H1 (cell line): ENCODE measurements at regions not wholly inside any gene's neighbourhood (a gene's known extent, or its start where the extent isn't known, plus 50 kb on each side); places are given as distances from the start of the nearest gene placed in this dataset.

Experiments used
- CTCF ChIA-PET: fragments of 300-600 bp; sonication (Branson Sonifier 250); formaldehyde crosslinking; loops from one replicate; lab custom pipeline; 2021; ENCODE audit not compliant: partially characterized antibody; lab: Charles Lee
- POLR2A ChIA-PET: fragments of 300-600 bp; sonication (Branson Sonifier 250); formaldehyde crosslinking; loops from one replicate; lab custom pipeline; 2021; ENCODE audit warnings: inconsistent platforms; ENCODE audit not compliant: partially characterized antibody; lab: Charles Lee
- DNase-seq, 2 experiments: peaks; one replicate each; pipeline versions ENCODE4 v3.0.0 to v3.0.0-alpha.2; 2010 to 2022; ENCODE audit warnings: low spot score in 2 of 2, low read depth in 1 of 2, mixed read lengths in 1 of 2
- FAIRE-seq: peaks from 2 replicates; lab custom pipeline; 2011; peaks lifted over from hg19 to GRCh38; lab: Jason Lieb, UNC
- H2AFZ ChIP-seq: 2 replicates; pipeline ENCODE4 v1.8.1; 2012; ENCODE audit warnings: low read length, inconsistent platforms
- H2AK5ac ChIP-seq: 2 replicates; pipeline ENCODE4 v1.6.1; 2013; ENCODE audit warnings: low read depth, low read length
- H2BK120ac ChIP-seq: replicated peaks from 2 replicates; pipeline ENCODE3; 2013; ENCODE audit warnings: low read depth, low read length, inconsistent platforms
- H2BK12ac ChIP-seq: 2 replicates; pipeline ENCODE4 v1.6.1; 2013; ENCODE audit warnings: low read depth, low read length
- H2BK15ac ChIP-seq: 2 replicates; pipeline ENCODE4 v1.6.1; 2013; ENCODE audit warnings: low read length
- H2BK20ac ChIP-seq: 2 replicates; pipeline ENCODE4 v1.6.1; 2013; ENCODE audit warnings: low read length
- H2BK5ac ChIP-seq: 2 replicates; pipeline ENCODE4 v1.6.1; 2013; ENCODE audit warnings: low read depth, low read length
- H3K14ac ChIP-seq: 2 replicates; pipeline ENCODE4 v1.6.1; 2013; ENCODE audit warnings: inconsistent platforms; ENCODE audit not compliant: insufficient read length
- H3K18ac ChIP-seq: 2 replicates; pipeline ENCODE4 v1.6.1; 2013; ENCODE audit warnings: low read length; ENCODE audit errors: extremely low read depth
- H3K23ac ChIP-seq: 2 replicates; pipeline ENCODE4 v1.6.1; 2013; ENCODE audit warnings: inconsistent platforms; ENCODE audit not compliant: insufficient read length
- H3K23me2 ChIP-seq: 2 replicates; pipeline ENCODE4 v1.6.1; 2013; ENCODE audit warnings: low read depth, low read length
- H3K27ac ChIP-seq: 2 replicates; pipeline ENCODE4 v1.6.1; 2011; ENCODE audit warnings: low read depth, low read length, inconsistent platforms
- H3K27me3 ChIP-seq, 4 experiments: replicated peaks in 1 of 4; 1 replicate in 1 of 4; 2 replicates in 3 of 4; pipeline versions ENCODE4 v1.6.1 to v1.8.1; 2011 to 2013; ENCODE audit warnings: low read length in 3 of 4, mild to moderate bottlenecking in 3 of 4, inconsistent platforms in 2 of 4, mixed read lengths in 2 of 4, moderate library complexity in 1 of 4; ENCODE audit not compliant: control insufficient read depth in 3 of 4, insufficient read depth in 3 of 4; ENCODE audit errors: extremely low read depth in 1 of 4
- H3K36me3 ChIP-seq, 4 experiments: 2 replicates each; pipeline versions ENCODE4 v1.6.1 to v1.8.1; 2011 to 2013; ENCODE audit warnings: mild to moderate bottlenecking in 4 of 4, low read length in 3 of 4, moderate library complexity in 2 of 4, control low read depth in 1 of 4, inconsistent platforms in 1 of 4; ENCODE audit not compliant: insufficient read depth in 4 of 4, control insufficient read depth in 2 of 4
- H3K4ac ChIP-seq: replicated peaks from 2 replicates; pipeline ENCODE3; 2013; ENCODE audit warnings: low read length, low read depth, mixed read lengths, inconsistent platforms; ENCODE audit not compliant: insufficient read length
- H3K4me1 ChIP-seq, 4 experiments: replicated peaks in 1 of 4; 1 replicate in 1 of 4; 2 replicates in 3 of 4; pipeline versions ENCODE4 v1.6.1 to v1.8.1; 2011 to 2013; ENCODE audit warnings: low read length in 3 of 4, inconsistent platforms in 2 of 4, mixed read lengths in 1 of 4; ENCODE audit not compliant: insufficient read depth in 4 of 4, control insufficient read depth in 3 of 4
- H3K4me2 ChIP-seq, 2 experiments: 2 replicates each; pipeline versions ENCODE4 v1.6.1 to v1.8.1; 2011 to 2013; ENCODE audit warnings: low read depth in 2 of 2, low read length in 2 of 2, control low read depth in 1 of 2, inconsistent platforms in 1 of 2, mild to moderate bottlenecking in 1 of 2; ENCODE audit not compliant: insufficient read depth in 1 of 2
- H3K4me3 ChIP-seq, 4 experiments: fragments of 200-600, 300-600 bp in 1 of 4; sonication (generic), shearing (Covaris generic), sonication (Bioruptor Twin) in 1 of 4; 2 replicates each; pipeline versions ENCODE4 v1.5.1 to v1.8.1; 2011 to 2016; ENCODE audit warnings: low read length in 4 of 4, low read depth in 3 of 4, control low read depth in 2 of 4, inconsistent platforms in 2 of 4, mild to moderate bottlenecking in 2 of 4, mixed read lengths in 1 of 4, moderate library complexity in 1 of 4; ENCODE audit not compliant: insufficient read depth in 2 of 4; ENCODE audit errors: extremely low read depth in 1 of 4
- H3K56ac ChIP-seq: replicated peaks from 2 replicates; pipeline ENCODE3; 2013; ENCODE audit warnings: low read depth, mild to moderate bottlenecking, mixed read lengths, low read length, inconsistent platforms; ENCODE audit not compliant: insufficient read length
- H3K79me1 ChIP-seq: 2 replicates; pipeline ENCODE4 v1.6.1; 2013; ENCODE audit warnings: low read depth, low read length, control low read depth
- H3K79me2 ChIP-seq, 2 experiments: 2 replicates each; pipeline versions ENCODE4 v1.6.1 to v1.8.1; 2012 to 2013; ENCODE audit warnings: low read length in 2 of 2, mild to moderate bottlenecking in 2 of 2, inconsistent platforms in 1 of 2; ENCODE audit not compliant: insufficient read depth in 2 of 2, control insufficient read depth in 1 of 2
- H3K9ac ChIP-seq, 4 experiments: replicated peaks in 1 of 4; 1 replicate in 1 of 4; 2 replicates in 3 of 4; pipeline versions ENCODE4 v1.6.1 to v1.8.1; 2011 to 2013; ENCODE audit warnings: low read depth in 3 of 4, low read length in 3 of 4, control low read depth in 2 of 4, mild to moderate bottlenecking in 2 of 4, moderate library complexity in 2 of 4, inconsistent platforms in 1 of 4; ENCODE audit errors: extremely low read depth in 1 of 4
- H3K9me3 ChIP-seq, 2 experiments: 2 replicates each; pipeline versions ENCODE4 v1.6.1 to v1.8.1; 2012 to 2013; ENCODE audit warnings: mild to moderate bottlenecking in 2 of 2, moderate library complexity in 2 of 2, control low read depth in 1 of 2, inconsistent platforms in 1 of 2, low read depth in 1 of 2, low read length in 1 of 2, mixed read lengths in 1 of 2; ENCODE audit not compliant: insufficient read depth in 2 of 2
- H4K20me1 ChIP-seq, 2 experiments: replicated peaks in 1 of 2; 2 replicates each; pipeline versions ENCODE3 to v1.8.1; 2011 to 2013; ENCODE audit warnings: inconsistent platforms in 2 of 2, low read length in 2 of 2, mild to moderate bottlenecking in 1 of 2; ENCODE audit not compliant: insufficient read depth in 2 of 2, control insufficient read depth in 1 of 2
- H4K5ac ChIP-seq: 2 replicates; pipeline ENCODE4 v1.6.1; 2013; ENCODE audit warnings: low read length, low read depth, mixed read lengths, inconsistent platforms; ENCODE audit not compliant: insufficient read length
- H4K8ac ChIP-seq: 2 replicates; pipeline ENCODE4 v1.8.0; 2013; ENCODE audit warnings: mild to moderate bottlenecking, moderate library complexity, low read length, inconsistent platforms; ENCODE audit not compliant: insufficient read depth; ENCODE audit errors: extremely low read depth
- H4K91ac ChIP-seq: replicated peaks from 2 replicates; pipeline ENCODE3; 2013; ENCODE audit warnings: low read length, mixed read lengths, inconsistent platforms; ENCODE audit not compliant: insufficient read length
- ASH2L ChIP-seq: fragments of 200-600, 300-600 bp; sonication (generic); IDR thresholded peaks from one replicate; pipeline ENCODE4 v1.7.1; 2017; ENCODE audit warnings: low read length
- PHF8 ChIP-seq: fragments of 200-600 bp; sonication (generic); conservative IDR thresholded peaks from 2 replicates; pipeline ENCODE4 v1.7.1; 2012; ENCODE audit warnings: low read depth, mild to moderate bottlenecking, inconsistent platforms, low read length, moderate library complexity
- RAD21 ChIP-seq, 2 experiments: IDR thresholded peaks in 1 of 2; conservative IDR thresholded peaks in 1 of 2; 2 replicates each; pipeline ENCODE4 v1.6.1; 2011; ENCODE audit warnings: low read depth in 2 of 2, low read length in 2 of 2, improper control_type of control experiment in 1 of 2, inconsistent platforms in 1 of 2, mild to moderate bottlenecking in 1 of 2, moderate library complexity in 1 of 2
- SIX5 ChIP-seq: IDR thresholded peaks from 2 replicates; pipeline ENCODE4 v1.6.1; 2011; ENCODE audit warnings: mild to moderate bottlenecking, low read depth, low read length
- WGBS, 2 experiments: shearing (Covaris generic) in 1 of 2; methylation state at CpG; one replicate each; pipeline versions ENCODE4 v1.1.6 to v1.1.7; 2013 to 2015; ENCODE audit warnings: low lambda C conversion rate in 2 of 2, mixed read lengths in 2 of 2, inconsistent platforms in 1 of 2, low coverage in 1 of 2, missing lambda C conversion rate in 1 of 2; ENCODE audit not compliant: insufficient replicate concordance in 2 of 2, insufficient coverage in 1 of 2, insufficient read length in 1 of 2; ENCODE audit errors: extremely low coverage in 1 of 2, missing lambda C conversion rate in 1 of 2; 5-methylcytosine and 5-hydroxymethylcytosine counted together

DNA sequence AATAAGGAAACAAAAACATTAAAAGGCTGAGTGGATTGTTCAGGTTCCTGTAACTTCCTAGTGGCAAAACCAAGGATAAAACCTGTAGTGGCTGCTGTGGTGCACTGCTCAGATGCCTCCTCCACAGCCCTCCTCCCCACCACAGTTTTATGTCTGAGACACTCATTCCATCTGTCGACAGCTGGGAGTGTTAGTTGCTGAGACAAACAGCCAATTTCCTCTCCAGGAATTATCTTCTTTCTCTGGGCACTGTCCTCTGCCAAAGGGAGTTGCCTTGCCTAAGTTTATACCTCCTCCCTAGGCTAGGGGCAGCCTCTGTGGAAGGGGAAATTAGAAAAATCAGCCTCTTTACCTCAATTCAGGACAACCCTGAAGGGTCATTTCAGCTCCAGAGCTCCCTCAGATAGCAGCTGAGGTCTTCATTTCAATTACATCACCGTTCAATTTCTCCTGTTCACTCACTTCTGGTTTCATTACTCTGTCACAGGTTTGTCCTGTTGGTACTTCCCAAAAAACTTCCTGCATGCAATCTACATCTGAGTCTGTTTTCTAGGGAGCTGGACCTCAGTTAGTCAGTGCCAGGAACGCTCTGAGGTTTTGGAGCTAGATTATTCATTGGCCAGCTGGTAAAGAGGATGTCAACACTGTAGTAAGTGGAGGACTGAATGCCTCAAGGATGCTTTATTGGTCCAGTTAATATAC, 74.9 kb upstream of the ATP2B1 start:
- POLR2A ChIA-PET: no interaction called here
- DNase-seq: no peak
- Histone ChIP-seq H2BK12ac (no peak overlapping the region), H3K27ac (no peak overlapping the region), H3K9ac (no peak overlapping the region), H3K23ac (no peak overlapping the region), H2BK5ac (no peak overlapping the region), H4K91ac (no peak overlapping the region), H2BK15ac (no peak overlapping the region), H2BK120ac (no peak overlapping the region), H3K79me1 (no peaks in the 10 kb centered on the region), H3K4me2 (no peak overlapping the region), H3K14ac (no peak overlapping the region), H3K4ac (no peak overlapping the region), H3K4me1 (no peaks in the 10 kb centered on the region), H4K8ac (no peak overlapping the region), H3K27me3 (no peaks in the 10 kb centered on the region), H3K18ac (no peak overlapping the region), H3K9me3 (peaks cover 14 to 17% of the 10 kb centered on the region in 2 experiments), H4K20me1 (no peaks in the 10 kb centered on the region), H3K36me3 (no peaks in the 10 kb centered on the region), H2AFZ (no peak overlapping the region), H3K56ac (no peak overlapping the region), H3K23me2 (no peaks in the 10 kb centered on the region), H3K4me3 (no peak overlapping the region), H3K79me2 (no peaks in the 10 kb centered on the region), H4K5ac (no peak overlapping the region), H2AK5ac (no peak overlapping the region), H2BK20ac (no peak overlapping the region)
- no peak for TF ChIP-seq RAD21 (IDR thresholded peaks at IDR 0.05 in 1 of 2, conservative IDR thresholded peaks at IDR 0.05 in 1 of 2; ENCODE audit: low read depth in 2 of 2, low read length in 2 of 2)
- no peak for TF ChIP-seq PHF8
- no peak for TF ChIP-seq ASH2L
- TF ChIP-seq SIX5: no peak
- 81% methylated on average over 3 of the region's 3 CpGs; no CpG with 5 or more reads in 1 of the 2 experiments for WGBS, 2 experiments
- FAIRE-seq: no peak
- CTCF ChIA-PET: interaction anchor here (0.8 to 1.5 kb wide), 3 partner anchors 9 to 16 kb away, joined by 4 to 5 read pairs (median 4); no protein-coding TSS in a partner anchor
